Transverse colon (tissue), 4 donors: ENCODE measurements at regions not wholly inside any gene's neighbourhood (a gene's known extent, or its start where the extent isn't known, plus 50 kb on each side); places are given as distances from the start of the nearest gene placed in this dataset.

Experiments used
- CTCF ChIP-seq, 5 experiments: fragments of 200-600 bp in 3 of 5; fragments of 450-650 bp in 2 of 5; sonication (generic) in 3 of 5; IDR thresholded peaks; 1 replicate in 2 of 5; 2 replicates in 3 of 5; pipeline ENCODE4 v1.5.1; 2016 to 2017; ENCODE audit warnings: antibody characterized with exemption in 5 of 5, inconsistent platforms in 3 of 5, mild to moderate bottlenecking in 2 of 5, moderate library complexity in 1 of 5
- EP300 ChIP-seq: sonication (generic); formaldehyde crosslinking; IDR thresholded peaks from one replicate; pipeline ENCODE4 v1.6.1; 2017; ENCODE audit warnings: antibody characterized with exemption, low read depth
- POLR2A ChIP-seq: fragments of 450-650 bp; IDR thresholded peaks from one replicate; pipeline ENCODE4 v1.6.1; 2016; ENCODE audit warnings: antibody characterized with exemption, mild to moderate bottlenecking, moderate library complexity
- POLR2AphosphoS5 ChIP-seq, 3 donors: sonication (generic); formaldehyde crosslinking; IDR thresholded peaks; one replicate each; pipeline ENCODE4 v1.6.1; 2016; ENCODE audit warnings: antibody characterized with exemption in 3 of 3

- no peak for TF ChIP-seq CTCF (IDR thresholded peaks at IDR 0.05)
- no peak for TF ChIP-seq POLR2A
- no peak for TF ChIP-seq POLR2AphosphoS5 (IDR thresholded peaks at IDR 0.05)
- no peak for TF ChIP-seq EP300
Measured at GRCh38 chr1:191096405-191096804, 618.7 kb upstream of the BRINP3 start.
